Fibroblast of the aortic adventitia (primary cell): ENCODE measurements at regions not wholly inside any gene's neighbourhood (a gene's known extent, or its start where the extent isn't known, plus 50 kb on each side); places are given as distances from the start of the nearest gene placed in this dataset.

Experiments used
- DNase-seq: peaks from one replicate; pipeline ENCODE4 v3.0.0-alpha.2; 2010; ENCODE audit warnings: low read depth
- H3K4me3 ChIP-seq: 2 replicates; pipeline ENCODE4 v1.5.1; 2011; ENCODE audit warnings: low read depth, mild to moderate bottlenecking, control low read depth, low read length, moderate library complexity
- CTCF ChIP-seq: IDR thresholded peaks from 2 replicates; pipeline ENCODE4 v1.5.1; 2011; ENCODE audit warnings: mild to moderate bottlenecking, low read length, control low read depth, inconsistent platforms; ENCODE audit not compliant: insufficient read depth

- H3K4me3 ChIP-seq: no peak overlapping the region
- no peak for TF ChIP-seq CTCF
These were observed 156.9 kb upstream of the MAGI3 start for GRCh38 chr1:113233441-113233840.

GRCh38 chr1:113241237-113241636, 149.1 kb upstream of the MAGI3 start:
- H3K4me3 ChIP-seq: no peak overlapping the region
- TF ChIP-seq CTCF: no peak
- no peak for DNase-seq

More at GRCh38 chr1:113233441-113233840, 156.9 kb upstream of the MAGI3 start:
- DNase-seq: no peak

GRCh38 chr1:113242481-113242880, 147.8 kb upstream of the MAGI3 start:
- no peak for TF ChIP-seq CTCF
- DNase-seq: no peak
- no peak overlapping the region for H3K4me3 ChIP-seq

- no peak overlapping the region for H3K4me3 ChIP-seq
- no peak for TF ChIP-seq CTCF
- DNase-seq: no peak
These were observed 146.8 kb upstream of the MAGI3 start for GRCh38 chr1:113243529-113243928.

- peak; percentile 32 for DNase-seq
- TF ChIP-seq CTCF: peak; percentile 30
- H3K4me3 ChIP-seq: no peak overlapping the region
These were observed 146.0 kb upstream of the MAGI3 start for GRCh38 chr1:113244112-113244820.

- DNase-seq: no peak
- H3K4me3 ChIP-seq: no peak overlapping the region
- no peak for TF ChIP-seq CTCF
These were observed 145.1 kb upstream of the MAGI3 start for GRCh38 chr1:113245252-113245651.

GRCh38 chr1:113246929-113247328, 143.4 kb upstream of the MAGI3 start:
- no peak for TF ChIP-seq CTCF
- DNase-seq: no peak
- H3K4me3 ChIP-seq: no peak overlapping the region
